Activated T-cell treated with anti-CD3 and anti-CD28 coated beads, Interleukin-2, amount 50 U/mL, for 72 hours (primary cell): ENCODE measurements at regions not wholly inside any gene's neighbourhood (a gene's known extent, or its start where the extent isn't known, plus 50 kb on each side); places are given as distances from the start of the nearest gene placed in this dataset.
"Not testable (repeated sequence)": the region's sequence is repeated elsewhere in the genome, so short reads cannot be mapped to it uniquely, and the experiment has no call there.

Experiments used
- ATAC-seq, 2 donors: fragments of 150-1000 bp; cut with Tn5 transposase; replicated peaks in 1 of 2; 2 replicates each; pipeline ENCODE4 v1.10.0; 2021; ENCODE audit warnings: moderate library complexity in 2 of 2, mild to moderate bottlenecking in 1 of 2
- DNase-seq, 2 donors: peaks; one replicate each; pipeline ENCODE4 v3.0.0; 2021 to 2022; ENCODE audit warnings: mixed read lengths in 1 of 2
- H3K27ac Mint-ChIP-seq: one replicate; pipeline ENCODE4 v1.8.0; 2022; ENCODE audit warnings: mild to moderate bottlenecking, moderate library complexity, mixed read lengths
- H3K27me3 Mint-ChIP-seq: one replicate; pipeline ENCODE4 v1.8.0; 2022; ENCODE audit warnings: low read depth, mixed read lengths
- H3K36me3 Mint-ChIP-seq, 2 donors: one replicate each; pipeline ENCODE4 v1.8.0; 2022; ENCODE audit warnings: mixed read lengths in 2 of 2, mild to moderate bottlenecking in 1 of 2; ENCODE audit not compliant: insufficient read depth in 2 of 2
- H3K4me1 Mint-ChIP-seq: one replicate; pipeline ENCODE4 v1.8.0; 2022; ENCODE audit warnings: low read depth, mixed read lengths
- H3K4me3 Mint-ChIP-seq, 2 donors: one replicate each; pipeline ENCODE4 v1.8.0; 2022; ENCODE audit warnings: mild to moderate bottlenecking in 2 of 2, mixed read lengths in 2 of 2, moderate library complexity in 2 of 2
- H3K9me3 Mint-ChIP-seq, 2 donors: one replicate each; pipeline ENCODE4 v1.8.0; 2022; ENCODE audit warnings: mixed read lengths in 2 of 2

GRCh38 chr20:30579824-30580438, 677.5 kb upstream of the DEFB115 start:
- not testable (repeated sequence) for H3K27ac Mint-ChIP-seq, H3K36me3 Mint-ChIP-seq, H3K9me3 Mint-ChIP-seq, H3K4me1 Mint-ChIP-seq, H3K27me3 Mint-ChIP-seq, DNase-seq, ATAC-seq, H3K4me3 Mint-ChIP-seq

DNA sequence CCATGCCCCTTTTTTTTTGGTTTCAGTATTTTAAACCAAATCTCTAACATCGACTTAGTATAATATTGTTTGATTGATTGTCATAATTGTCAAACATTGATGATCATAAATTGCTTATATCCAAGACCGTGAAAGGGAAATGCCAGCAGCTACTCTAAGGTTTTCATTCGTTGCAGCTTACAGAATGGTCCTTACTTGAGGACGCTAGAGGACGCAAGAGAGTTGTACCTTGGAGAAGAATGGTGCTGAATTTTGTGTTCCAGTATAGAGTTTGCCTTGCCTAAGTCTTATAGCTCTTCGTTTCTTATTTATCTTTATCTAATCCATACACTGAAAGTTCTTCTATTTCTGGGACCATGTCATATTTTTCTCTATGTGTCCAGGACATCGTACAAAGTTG, 675.6 kb upstream of the DEFB115 start:
- not testable (repeated sequence) for H3K4me1 Mint-ChIP-seq, H3K4me3 Mint-ChIP-seq, H3K9me3 Mint-ChIP-seq

GRCh38 chr20:30584403-30584802, 673.1 kb upstream of the DEFB115 start:
- H3K9me3 Mint-ChIP-seq, ATAC-seq, H3K27ac Mint-ChIP-seq, H3K36me3 Mint-ChIP-seq, H3K4me1 Mint-ChIP-seq, H3K4me3 Mint-ChIP-seq, DNase-seq: not testable (repeated sequence)
- H3K27me3 Mint-ChIP-seq: peaks cover 11% of the 10 kb centered on the region

More for the DNA sequence above, 675.6 kb upstream of the DEFB115 start:
- not testable (repeated sequence) for H3K36me3 Mint-ChIP-seq, ATAC-seq, H3K27ac Mint-ChIP-seq, DNase-seq, H3K27me3 Mint-ChIP-seq

- not testable (repeated sequence) for H3K9me3 Mint-ChIP-seq, H3K36me3 Mint-ChIP-seq, H3K27ac Mint-ChIP-seq, H3K4me3 Mint-ChIP-seq, H3K4me1 Mint-ChIP-seq
- peak in 1 of 2 donors; percentile 37 for ATAC-seq
- DNase-seq: peak in 1 of 2 donors; percentile 2
- H3K27me3 Mint-ChIP-seq: peaks cover 11% of the 10 kb centered on the region
Observed at GRCh38 chr20:30585244-30585796, 672.1 kb upstream of the DEFB115 start.

GRCh38 chr20:30586178-30586577, 671.3 kb upstream of the DEFB115 start:
- not testable (repeated sequence) for H3K36me3 Mint-ChIP-seq, DNase-seq, H3K9me3 Mint-ChIP-seq, H3K27ac Mint-ChIP-seq, H3K4me3 Mint-ChIP-seq, H3K4me1 Mint-ChIP-seq, ATAC-seq
- H3K27me3 Mint-ChIP-seq: peaks cover 11% of the 10 kb centered on the region

DNA sequence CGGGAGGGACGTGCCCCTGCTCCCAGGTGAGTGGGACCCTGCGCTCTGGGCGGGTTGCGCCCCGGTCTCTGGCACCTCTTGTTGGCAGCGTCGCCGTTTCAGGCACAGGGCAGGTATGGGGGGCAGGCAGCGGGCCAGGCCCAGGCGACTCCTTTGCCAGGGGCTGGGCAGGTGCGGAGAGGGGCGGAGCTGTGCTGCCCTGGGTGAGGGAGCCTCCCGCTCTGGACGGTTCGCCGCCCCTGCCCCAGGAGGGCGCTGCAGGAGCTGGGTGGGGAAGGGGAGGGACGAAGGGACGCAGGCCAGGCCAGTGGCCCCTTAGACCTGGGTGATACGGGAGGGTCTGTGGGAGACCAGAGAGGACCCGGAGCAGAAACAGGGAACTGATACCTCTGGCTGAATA, 663.9 kb upstream of the DEFB115 start:
- H3K9me3 Mint-ChIP-seq: no peaks in the 10 kb centered on the region
- H3K27ac Mint-ChIP-seq: no peak overlapping the region
- H3K4me3 Mint-ChIP-seq: no peak overlapping the region
- no peaks in the 10 kb centered on the region for H3K27me3 Mint-ChIP-seq
- ATAC-seq (no peak), DNase-seq (no peak)
- no peaks in the 10 kb centered on the region for H3K4me1 Mint-ChIP-seq
- peaks cover 0 to 4% of the 10 kb centered on the region in 2 donors for H3K36me3 Mint-ChIP-seq

DNA sequence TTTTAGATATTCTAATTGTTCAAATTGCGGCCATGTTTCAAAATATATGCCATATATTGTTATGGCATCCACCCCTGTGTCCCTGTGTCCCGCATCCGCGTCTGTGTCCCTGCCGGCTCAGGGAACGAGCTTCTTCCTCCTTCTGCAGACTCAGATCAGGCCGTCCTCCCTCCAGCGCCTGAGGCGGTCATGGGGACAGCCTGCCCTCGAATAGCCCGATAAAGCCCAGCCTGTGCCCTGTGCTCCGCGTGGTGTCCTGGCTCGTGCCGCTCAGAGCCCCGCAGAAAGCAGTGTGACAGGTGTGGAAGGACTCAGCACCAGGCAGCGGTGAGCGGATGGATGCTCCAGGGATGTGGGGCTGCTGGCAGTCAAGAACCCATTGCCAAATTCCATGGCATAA, 663.4 kb upstream of the DEFB115 start:
- H3K27ac Mint-ChIP-seq: no peak overlapping the region
- H3K9me3 Mint-ChIP-seq: no peaks in the 10 kb centered on the region
- no peaks in the 10 kb centered on the region for H3K27me3 Mint-ChIP-seq
- no peak overlapping the region for H3K4me3 Mint-ChIP-seq
- H3K4me1 Mint-ChIP-seq: no peaks in the 10 kb centered on the region
- H3K36me3 Mint-ChIP-seq: peaks cover 0 to 4% of the 10 kb centered on the region in 2 donors
- ATAC-seq (no peak), DNase-seq (no peak)

DNA sequence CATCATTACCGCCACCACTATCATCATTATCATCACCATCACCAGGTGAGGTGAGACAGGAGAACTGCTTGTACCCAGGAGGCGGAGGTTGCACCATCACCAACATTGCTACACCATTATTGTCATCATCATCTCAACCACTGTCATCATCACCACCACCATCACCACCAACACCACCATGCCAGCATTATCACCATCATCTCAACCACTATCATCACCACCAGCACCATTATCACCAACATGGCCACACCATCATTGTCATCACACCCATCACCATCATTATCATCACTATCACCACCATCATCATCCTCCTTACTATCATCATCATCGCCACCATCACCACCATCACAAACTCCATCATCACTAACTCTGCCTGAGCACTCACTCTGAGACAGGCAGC, 661.8 kb upstream of the DEFB115 start:
- no peaks in the 10 kb centered on the region for H3K27me3 Mint-ChIP-seq
- DNase-seq: no peak
- no peak overlapping the region for H3K4me3 Mint-ChIP-seq
- no peaks in the 10 kb centered on the region for H3K4me1 Mint-ChIP-seq
- peaks cover 0 to 4% of the 10 kb centered on the region in 2 donors for H3K36me3 Mint-ChIP-seq
- no peak for ATAC-seq
- H3K9me3 Mint-ChIP-seq: no peaks in the 10 kb centered on the region
- H3K27ac Mint-ChIP-seq: no peak overlapping the region

GRCh38 chr20:30597429-30597828, 660.0 kb upstream of the DEFB115 start:
- ATAC-seq: not testable (repeated sequence)

DNA sequence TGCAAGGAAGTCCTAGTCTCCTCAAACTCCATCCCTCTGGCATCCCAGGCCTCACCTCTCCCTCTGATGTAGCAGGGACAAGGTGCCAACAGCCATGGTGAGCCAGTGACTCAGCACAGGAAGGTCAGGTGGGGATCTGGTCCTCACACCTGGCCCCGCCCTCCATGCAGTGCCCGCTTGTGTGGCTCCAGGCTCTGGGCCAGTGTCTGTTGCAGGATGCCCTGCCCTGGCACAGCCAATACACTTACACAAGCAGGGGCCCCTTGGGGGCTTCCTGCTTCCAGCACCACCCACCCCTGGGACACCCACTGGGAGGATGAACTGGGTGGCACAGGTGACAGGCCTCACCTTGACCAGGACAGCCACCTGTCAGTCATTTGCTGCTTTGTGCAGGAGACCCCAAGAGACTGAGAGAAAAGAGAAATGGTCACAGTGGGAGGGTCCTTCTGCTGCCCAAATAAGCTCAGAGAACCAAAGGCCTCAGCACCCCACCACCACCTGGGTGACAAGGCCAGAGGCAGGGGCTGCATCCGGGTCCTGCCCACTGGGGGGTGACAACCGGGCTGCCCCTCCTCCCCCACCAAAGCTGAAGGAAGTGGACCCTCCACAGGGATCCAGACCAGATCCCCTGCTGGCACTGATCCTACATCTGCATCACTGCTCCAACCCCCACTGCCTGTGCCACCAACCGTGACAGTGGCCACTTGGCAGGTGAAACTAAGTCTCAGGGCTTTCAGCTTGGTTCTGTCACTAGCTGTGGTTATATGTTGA, 658.8 kb upstream of the DEFB115 start:
- no peaks in the 10 kb centered on the region for H3K27me3 Mint-ChIP-seq
- H3K4me1 Mint-ChIP-seq: no peaks in the 10 kb centered on the region
- no peak overlapping the region for H3K4me3 Mint-ChIP-seq
- H3K9me3 Mint-ChIP-seq: peaks cover 4 to 5% of the 10 kb centered on the region in 2 donors
- H3K36me3 Mint-ChIP-seq: peaks cover 4% of the 10 kb centered on the region in 2 donors
- ATAC-seq (no peak), DNase-seq (no peak)
- H3K27ac Mint-ChIP-seq: no peak overlapping the region

More at GRCh38 chr20:30597429-30597828, 660.0 kb upstream of the DEFB115 start:
- not testable (repeated sequence) for H3K36me3 Mint-ChIP-seq, H3K4me3 Mint-ChIP-seq, H3K9me3 Mint-ChIP-seq, H3K4me1 Mint-ChIP-seq, H3K27ac Mint-ChIP-seq, DNase-seq, H3K27me3 Mint-ChIP-seq

GRCh38 chr20:30599990-30600389, 657.5 kb upstream of the DEFB115 start:
- Mint-ChIP-seq H3K27ac (no peak overlapping the region), H3K9me3 (peaks cover 5 to 7% of the 10 kb centered on the region in 2 donors), H3K4me1 (no peaks in the 10 kb centered on the region), H3K27me3 (no peaks in the 10 kb centered on the region), H3K4me3 (no peak overlapping the region), H3K36me3 (peaks cover 4% of the 10 kb centered on the region in 2 donors)
- no peak for ATAC-seq
- DNase-seq: no peak

DNA sequence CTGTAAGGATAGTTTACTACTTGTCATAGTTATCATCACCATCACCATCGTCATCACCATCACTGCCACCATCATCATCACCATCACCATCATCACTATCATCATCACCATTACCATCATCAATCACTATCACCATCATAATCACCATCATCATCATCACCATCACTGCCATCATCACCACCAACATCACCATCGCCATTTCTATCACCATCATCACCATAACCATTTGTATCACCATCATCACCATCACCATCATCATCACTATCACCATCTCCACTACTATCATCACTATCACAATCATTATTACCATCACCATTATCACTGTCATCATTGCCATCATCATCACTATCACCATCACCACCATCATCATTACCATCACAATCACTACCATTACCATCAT, 655.5 kb upstream of the DEFB115 start:
- DNase-seq: no peak
- Mint-ChIP-seq H3K27ac (no peak overlapping the region), H3K9me3 (peaks cover 5 to 11% of the 10 kb centered on the region in 2 donors), H3K27me3 (no peaks in the 10 kb centered on the region), H3K4me1 (no peaks in the 10 kb centered on the region), H3K36me3 (peaks cover 2 to 4% of the 10 kb centered on the region in 2 donors), H3K4me3 (no peak overlapping the region)
- no peak for ATAC-seq

GRCh38 chr20:30602424-30602823, 655.0 kb upstream of the DEFB115 start:
- peaks cover 5 to 13% of the 10 kb centered on the region in 2 donors for H3K9me3 Mint-ChIP-seq
- H3K36me3 Mint-ChIP-seq: peaks cover 2 to 4% of the 10 kb centered on the region in 2 donors
- DNase-seq: no peak

More at GRCh38 chr20:30602424-30602823, 655.0 kb upstream of the DEFB115 start:
- no peak for ATAC-seq
- Mint-ChIP-seq H3K4me1 (no peaks in the 10 kb centered on the region), H3K27me3 (no peaks in the 10 kb centered on the region), H3K4me3 (no peak overlapping the region), H3K27ac (no peak overlapping the region)
